CD14-positive monocyte (primary cell): ENCODE measurements at regions not wholly inside any gene's neighbourhood (a gene's known extent, or its start where the extent isn't known, plus 50 kb on each side); places are given as distances from the start of the nearest gene placed in this dataset.

Experiments used
- DNase-seq, 3 donors: peaks; one replicate each; pipeline ENCODE4 v3.0.0-alpha.2; 2011 to 2022
- H2AFZ ChIP-seq: 2 replicates; pipeline ENCODE4 v1.6.0; 2012; ENCODE audit warnings: mild to moderate bottlenecking, low read depth, low read length, inconsistent platforms; ENCODE audit not compliant: insufficient read depth, poor library complexity, severe bottlenecking
- H3K27ac ChIP-seq, 2 donors: 1 replicate in 1 of 2; 2 replicates in 1 of 2; pipeline ENCODE4 v1.5.1; 2012 to 2013; ENCODE audit warnings: low read length in 2 of 2, control low read depth in 1 of 2, inconsistent platforms in 1 of 2, low read depth in 1 of 2, mild to moderate bottlenecking in 1 of 2
- H3K27me3 ChIP-seq, 2 donors: one replicate each; pipeline versions ENCODE4 v1.6.0 to v1.6.1; 2011 to 2013; ENCODE audit warnings: low read length in 2 of 2; ENCODE audit not compliant: control insufficient read depth in 2 of 2, insufficient read depth in 2 of 2
- H3K36me3 ChIP-seq, 2 donors: replicated peaks in 1 of 2; 1 replicate in 1 of 2; 2 replicates in 1 of 2; pipeline versions ENCODE4 v1.5.1 to v1.6.1; 2012 to 2013; ENCODE audit warnings: low read length in 2 of 2, control low read depth in 1 of 2, inconsistent platforms in 1 of 2, mild to moderate bottlenecking in 1 of 2; ENCODE audit not compliant: insufficient read depth in 2 of 2, control insufficient read depth in 1 of 2
- H3K4me1 ChIP-seq, 2 donors: 1 replicate in 1 of 2; 2 replicates in 1 of 2; pipeline versions ENCODE4 v1.5.1 to v1.6.1; 2012 to 2013; ENCODE audit warnings: low read length in 2 of 2, control low read depth in 1 of 2, inconsistent platforms in 1 of 2, mild to moderate bottlenecking in 1 of 2, moderate library complexity in 1 of 2; ENCODE audit not compliant: insufficient read depth in 2 of 2, control insufficient read depth in 1 of 2
- H3K4me2 ChIP-seq: replicated peaks from 2 replicates; pipeline ENCODE3; 2012; ENCODE audit warnings: low read length, moderate library complexity, mild to moderate bottlenecking; ENCODE audit not compliant: poor library complexity, severe bottlenecking; ENCODE audit errors: extremely low read depth
- H3K4me3 ChIP-seq, 3 experiments: fragments of 200-600 bp in 1 of 3; sonication (generic) in 1 of 3; replicated peaks in 1 of 3; 1 replicate in 2 of 3; 2 replicates in 1 of 3; pipeline ENCODE4 v1.5.1; 2011 to 2013; ENCODE audit warnings: low read length in 3 of 3, mild to moderate bottlenecking in 3 of 3, control low read depth in 2 of 3, low read depth in 2 of 3, inconsistent platforms in 1 of 3, moderate library complexity in 1 of 3
- H3K79me2 ChIP-seq: 2 replicates; pipeline ENCODE4 v1.6.0; 2012; ENCODE audit warnings: mild to moderate bottlenecking, control low read depth, inconsistent platforms, low read length, moderate library complexity; ENCODE audit not compliant: insufficient read depth
- H3K9ac ChIP-seq: 2 replicates; pipeline ENCODE4 v1.6.0; 2017; ENCODE audit warnings: low read length, mild to moderate bottlenecking; ENCODE audit not compliant: insufficient read depth, poor library complexity, severe bottlenecking
- H3K9me3 ChIP-seq, 2 donors: replicated peaks in 1 of 2; 1 replicate in 1 of 2; 2 replicates in 1 of 2; pipeline versions ENCODE4 v1.5.1 to v1.6.1; 2012 to 2013; ENCODE audit warnings: low read length in 2 of 2, control low read depth in 1 of 2; ENCODE audit not compliant: control insufficient read depth in 1 of 2, insufficient read depth in 1 of 2
- H4K20me1 ChIP-seq: 2 replicates; pipeline ENCODE4 v1.6.0; 2012; ENCODE audit warnings: mild to moderate bottlenecking, low read length, control low read depth, moderate library complexity; ENCODE audit not compliant: insufficient read depth
- H3K27ac Mint-ChIP-seq, 7 donors: one replicate each; pipeline ENCODE4 v1.8.0; 2020; ENCODE audit warnings: mild to moderate bottlenecking in 7 of 7, mixed read lengths in 7 of 7, moderate library complexity in 6 of 7, inconsistent platforms in 2 of 7
- H3K27me3 Mint-ChIP-seq, 3 donors: one replicate each; pipeline ENCODE4 v1.8.0; 2021 to 2022; ENCODE audit warnings: low read depth in 3 of 3, mild to moderate bottlenecking in 3 of 3, mixed read lengths in 3 of 3, moderate library complexity in 3 of 3, inconsistent platforms in 1 of 3
- H3K36me3 Mint-ChIP-seq, 2 donors: one replicate each; pipeline ENCODE4 v1.8.0; 2020; ENCODE audit warnings: mixed read lengths in 2 of 2, inconsistent platforms in 1 of 2, mild to moderate bottlenecking in 1 of 2
- H3K4me1 Mint-ChIP-seq: one replicate; pipeline ENCODE4 v1.8.0; 2020; ENCODE audit warnings: mild to moderate bottlenecking, mixed read lengths
- H3K4me3 Mint-ChIP-seq, 2 donors: one replicate each; pipeline ENCODE4 v1.8.0; 2020; ENCODE audit warnings: mild to moderate bottlenecking in 2 of 2, mixed read lengths in 2 of 2, moderate library complexity in 1 of 2
- H3K9me3 Mint-ChIP-seq, 7 donors: one replicate each; pipeline ENCODE4 v1.8.0; 2020 to 2022; ENCODE audit warnings: mixed read lengths in 7 of 7, mild to moderate bottlenecking in 6 of 7, moderate library complexity in 6 of 7, inconsistent platforms in 2 of 7
- CTCF ChIP-seq: fragments of 200-600 bp; IDR thresholded peaks from one replicate; pipeline ENCODE4 v1.8.0; 2022; ENCODE audit warnings: antibody characterized with exemption, mild to moderate bottlenecking
- WGBS: methylation state at CpG from one replicate; pipeline ENCODE4 v1.1.5; 2013; ENCODE audit warnings: missing lambda C conversion rate; ENCODE audit not compliant: insufficient coverage; 5-methylcytosine and 5-hydroxymethylcytosine counted together
- intact Hi-C, 2 donors: fragments of 100-400 bp; cut with micrococcal nuclease; formaldehyde crosslinking; loops; one replicate each; pipeline versions ENCODE4 v1.15.0 to v1.15.1; 2023

GRCh38 chr5:125700380-125700861 lies 722.8 kb upstream of the GRAMD2B start:
- Histone ChIP-seq H3K27ac (no peak overlapping the region), H4K20me1 (no peaks in the 10 kb centered on the region), H3K4me3 (no peak overlapping the region), H3K4me2 (no peak overlapping the region), H3K36me3 (no peaks in the 10 kb centered on the region), H2AFZ (no peak overlapping the region), H3K9me3 (peaks cover 0 to 5% of the 10 kb centered on the region in 2 donors), H3K27me3 (no peaks in the 10 kb centered on the region), H3K4me1 (no peaks in the 10 kb centered on the region), H3K9ac (no peak overlapping the region), H3K79me2 (no peaks in the 10 kb centered on the region)
- 47% methylated on average over 6 of the region's 8 CpGs for WGBS
- Mint-ChIP-seq H3K4me3 (no peak overlapping the region), H3K4me1 (no peaks in the 10 kb centered on the region), H3K36me3 (no peaks in the 10 kb centered on the region), H3K27me3 (no peaks in the 10 kb centered on the region), H3K9me3 (peaks cover 0 to 5% (median 2%) of the 10 kb centered on the region in 7 donors), H3K27ac (no peak overlapping the region)
- intact Hi-C loops, result no loop called here
- DNase-seq, result no peak
- no peak for TF ChIP-seq CTCF

DNA sequence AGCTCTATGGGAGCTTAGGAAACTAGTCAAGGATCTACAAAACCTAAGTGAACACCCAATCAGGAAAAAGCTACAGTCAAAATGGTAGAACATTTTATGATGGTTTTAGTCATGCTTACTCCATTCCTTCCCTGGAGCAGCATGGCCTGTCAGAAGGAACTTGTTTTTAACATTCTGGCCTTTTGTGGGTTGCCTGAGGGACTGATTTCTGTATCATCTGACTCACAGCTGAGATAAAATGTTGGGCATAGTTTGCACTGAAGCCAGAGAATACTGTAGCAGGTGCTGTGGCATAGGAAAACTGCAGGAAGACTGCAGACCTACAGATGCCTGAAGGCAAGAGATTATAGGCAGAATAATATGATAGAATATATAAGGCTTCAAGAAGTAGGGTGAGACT lies 719.6 kb upstream of the GRAMD2B start:
- Mint-ChIP-seq H3K4me3 (no peak overlapping the region), H3K27me3 (no peaks in the 10 kb centered on the region), H3K4me1 (no peaks in the 10 kb centered on the region), H3K27ac (no peak overlapping the region), H3K9me3 (peaks cover 0 to 10% (median 4%) of the 10 kb centered on the region in 7 donors), H3K36me3 (no peaks in the 10 kb centered on the region)
- H3K36me3 ChIP-seq, result no peaks in the 10 kb centered on the region
- TF ChIP-seq CTCF, result no peak
- H3K4me3 ChIP-seq, result no peak overlapping the region
- intact Hi-C loops, result no loop called here
- H3K9ac ChIP-seq, result no peak overlapping the region
- H3K4me1 ChIP-seq, result no peaks in the 10 kb centered on the region
- no peak overlapping the region for H3K4me2 ChIP-seq
- H3K27ac ChIP-seq, result no peak overlapping the region
- no peaks in the 10 kb centered on the region for H4K20me1 ChIP-seq
- H3K27me3 ChIP-seq, result no peaks in the 10 kb centered on the region
- H2AFZ ChIP-seq, result no peak overlapping the region
- no peak for DNase-seq
- no peaks in the 10 kb centered on the region for H3K79me2 ChIP-seq
- H3K9me3 ChIP-seq, result peaks cover 0 to 5% of the 10 kb centered on the region in 2 donors
